ENCODE measurements at regions not wholly inside any gene's neighbourhood (a gene's known extent, or its start where the extent isn't known, plus 50 kb on each side); places are given as distances from the start of the nearest gene placed in this dataset.

DNA sequence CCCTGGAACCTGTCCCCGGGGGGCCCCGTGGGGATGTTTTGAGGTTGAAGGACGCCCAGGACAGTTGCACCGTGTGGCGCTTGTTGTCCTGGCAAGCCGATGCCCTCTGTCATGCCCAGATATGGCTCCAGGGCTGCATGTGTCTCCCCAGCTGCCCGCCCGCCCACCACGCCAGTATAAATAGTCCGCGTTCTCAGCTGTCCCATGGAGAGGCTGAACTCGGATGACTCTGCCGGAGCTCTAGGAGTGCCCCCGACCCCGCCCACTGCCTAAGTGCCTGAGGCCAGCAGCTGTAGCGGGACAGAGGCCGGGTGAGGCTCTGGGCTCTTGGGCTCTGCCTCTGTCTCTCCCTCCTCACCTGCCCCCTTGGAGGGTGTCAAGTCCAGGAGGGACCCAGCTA is 83.0 kb upstream of the GATA5 start:
- in situ Hi-C loops (cut with MboI; ENCODE audit: low pct_unique_long_range_greater_than_20kb, low sequenced_read_pairs, unreplicated experiment), result no loop called here
- TF ChIP-seq CTCF (IDR thresholded peaks at IDR 0.05; ENCODE audit: extremely low read depth, insufficient read depth, missing control alignments), result no peak
- no peak for DNase-seq (ENCODE audit: low spot score)

DNA sequence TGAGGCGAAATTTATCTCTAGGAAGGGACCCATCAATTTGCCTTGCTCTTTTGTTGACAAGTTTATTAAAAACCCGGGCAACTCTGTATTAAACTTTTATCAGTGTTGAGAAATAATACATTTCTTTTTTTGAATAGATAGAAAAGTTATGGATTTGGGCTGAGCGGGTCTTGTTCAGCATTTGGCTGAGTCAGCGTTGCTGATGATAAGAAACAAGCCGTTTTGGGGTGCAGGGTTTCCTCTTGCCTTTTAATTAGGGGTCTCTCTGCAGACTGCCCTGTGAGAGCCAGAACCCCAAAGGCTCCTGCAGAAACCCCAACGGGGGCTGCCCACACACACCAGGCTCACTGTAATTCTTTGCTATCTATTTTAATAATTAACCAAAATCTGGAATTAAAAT is 82.1 kb upstream of the SLCO4A1 start:
- no peak for DNase-seq (ENCODE audit: low spot score)
- no peak for TF ChIP-seq CTCF (IDR thresholded peaks at IDR 0.05; ENCODE audit: extremely low read depth, insufficient read depth, missing control alignments)
- in situ Hi-C loops (cut with MboI; ENCODE audit: low pct_unique_long_range_greater_than_20kb, low sequenced_read_pairs, unreplicated experiment), result no loop called here

DNA sequence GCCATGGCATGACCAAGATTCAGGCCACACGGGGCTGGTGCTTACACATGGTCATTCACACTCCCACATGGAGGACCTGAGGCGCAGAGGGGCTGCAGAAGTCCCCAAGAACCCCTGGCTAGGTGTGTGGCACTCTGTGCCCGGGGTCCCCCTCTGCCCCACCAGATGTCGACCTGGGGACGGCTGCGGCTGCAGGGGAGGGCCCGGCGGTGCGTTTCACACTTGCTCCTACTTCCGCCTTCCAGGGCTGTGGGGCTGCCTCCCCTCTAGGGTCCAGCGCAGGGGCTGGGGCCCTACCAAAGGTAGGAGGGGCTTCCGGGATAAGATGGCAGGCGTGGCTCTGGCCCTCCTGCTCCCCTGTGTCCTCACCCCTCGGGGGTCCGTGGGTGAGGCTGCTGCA is 81.1 kb upstream of the SLCO4A1 start:
- in situ Hi-C loops (cut with MboI; ENCODE audit: low pct_unique_long_range_greater_than_20kb, low sequenced_read_pairs, unreplicated experiment), result no loop called here
- DNase-seq (ENCODE audit: low spot score), result no peak
- no peak for TF ChIP-seq CTCF (IDR thresholded peaks at IDR 0.05; ENCODE audit: extremely low read depth, insufficient read depth, missing control alignments)

- DNase-seq (ENCODE audit: low spot score), result no peak
- in situ Hi-C loops (cut with MboI; ENCODE audit: low pct_unique_long_range_greater_than_20kb, low sequenced_read_pairs, unreplicated experiment), result no loop called here
- no peak for TF ChIP-seq CTCF (IDR thresholded peaks at IDR 0.05; ENCODE audit: extremely low read depth, insufficient read depth, missing control alignments)
These were observed 80.4 kb upstream of the SLCO4A1 start for GRCh38 chr20:62561948-62562347.

GRCh38 chr20:62562831-62563230 is 79.5 kb upstream of the SLCO4A1 start:
- in situ Hi-C loops (cut with MboI; ENCODE audit: low pct_unique_long_range_greater_than_20kb, low sequenced_read_pairs, unreplicated experiment), result no loop called here
- no peak for DNase-seq (ENCODE audit: low spot score)

DNA sequence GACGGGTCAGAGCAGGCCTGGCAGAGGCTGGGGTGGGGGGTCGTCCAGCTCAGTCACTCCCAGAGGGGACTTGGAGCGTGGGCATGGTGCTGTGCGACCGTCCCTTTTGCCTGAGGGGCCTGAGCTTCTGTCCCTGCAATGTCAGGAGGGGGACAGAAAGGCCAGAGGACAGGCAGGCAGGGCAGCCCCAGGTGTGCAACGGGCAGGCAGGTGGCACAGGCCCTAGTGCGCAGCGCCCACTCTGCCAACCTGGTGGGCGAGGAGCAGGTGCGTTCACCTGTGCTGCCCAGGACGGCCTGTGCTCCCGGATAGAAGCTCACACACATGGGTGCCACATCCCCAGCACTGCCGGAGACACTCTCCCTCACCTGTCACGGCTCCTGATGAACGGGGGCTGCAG is 78.7 kb upstream of the SLCO4A1 start:
- in situ Hi-C loops (cut with MboI; ENCODE audit: low pct_unique_long_range_greater_than_20kb, low sequenced_read_pairs, unreplicated experiment), result no loop called here
- DNase-seq (ENCODE audit: low spot score), result no peak
- TF ChIP-seq CTCF (IDR thresholded peaks at IDR 0.05; ENCODE audit: extremely low read depth, insufficient read depth, missing control alignments), result no peak

More at GRCh38 chr20:62562831-62563230, 79.5 kb upstream of the SLCO4A1 start:
- TF ChIP-seq CTCF (IDR thresholded peaks at IDR 0.05; ENCODE audit: extremely low read depth, insufficient read depth, missing control alignments), result no peak

Data from GM13977 (cell line).